ENCODE measurements at regions not wholly inside any gene's neighbourhood (a gene's known extent, or its start where the extent isn't known, plus 50 kb on each side); places are given as distances from the start of the nearest gene placed in this dataset.

DNA sequence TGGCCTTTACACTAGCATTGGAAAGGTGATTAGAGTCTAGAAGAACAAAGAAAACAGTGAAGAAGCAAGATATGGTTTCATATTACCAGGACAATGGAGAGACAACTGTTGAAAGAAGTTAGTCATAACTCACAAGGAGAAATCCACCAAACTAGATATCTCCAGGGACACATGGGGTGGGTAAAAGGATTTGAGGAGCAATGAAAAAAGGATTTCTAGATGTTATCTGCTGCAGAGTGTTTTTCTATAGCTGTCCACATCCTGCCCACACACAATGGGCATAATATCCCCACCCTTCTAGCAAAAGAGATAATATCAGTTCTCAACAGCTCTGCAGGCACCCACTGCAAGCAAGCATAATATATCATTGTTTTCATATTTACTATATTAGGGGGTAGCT is 303.1 kb downstream of the HAO1 start:
- Histone ChIP-seq H3K36me3 (ENCODE audit: control insufficient read depth, insufficient read depth, low read length) (no peaks in the 10 kb centered on the region), H3K27ac (ENCODE audit: low read depth, low read length) (no peak overlapping the region), H3K9me3 (ENCODE audit: control insufficient read depth, low read length) (no peaks in the 10 kb centered on the region), H3K4me3 (ENCODE audit: low read length) (no peak overlapping the region), H3K27me3 (ENCODE audit: control insufficient read depth, insufficient read depth, low read length, poor library complexity, severe bottlenecking) (no peaks in the 10 kb centered on the region), H3K4me1 (ENCODE audit: control insufficient read depth, insufficient read depth, low read length) (peaks cover 2% of the 10 kb centered on the region), H3K9ac (ENCODE audit: extremely low read depth, low read length, poor library complexity, severe bottlenecking) (no peak overlapping the region)
- H3K27me3 Mint-ChIP-seq (ENCODE audit: insufficient read depth), result no peaks in the 10 kb centered on the region
- H3K4me1 Mint-ChIP-seq, result peaks cover 7% of the 10 kb centered on the region
- DNase-seq, result no peak
- H3K27ac Mint-ChIP-seq, result no peak overlapping the region
- no peaks in the 10 kb centered on the region for H3K36me3 Mint-ChIP-seq (ENCODE audit: low read depth)
- no peak overlapping the region for H3K4me3 Mint-ChIP-seq
- TF ChIP-seq, protein P1, sequence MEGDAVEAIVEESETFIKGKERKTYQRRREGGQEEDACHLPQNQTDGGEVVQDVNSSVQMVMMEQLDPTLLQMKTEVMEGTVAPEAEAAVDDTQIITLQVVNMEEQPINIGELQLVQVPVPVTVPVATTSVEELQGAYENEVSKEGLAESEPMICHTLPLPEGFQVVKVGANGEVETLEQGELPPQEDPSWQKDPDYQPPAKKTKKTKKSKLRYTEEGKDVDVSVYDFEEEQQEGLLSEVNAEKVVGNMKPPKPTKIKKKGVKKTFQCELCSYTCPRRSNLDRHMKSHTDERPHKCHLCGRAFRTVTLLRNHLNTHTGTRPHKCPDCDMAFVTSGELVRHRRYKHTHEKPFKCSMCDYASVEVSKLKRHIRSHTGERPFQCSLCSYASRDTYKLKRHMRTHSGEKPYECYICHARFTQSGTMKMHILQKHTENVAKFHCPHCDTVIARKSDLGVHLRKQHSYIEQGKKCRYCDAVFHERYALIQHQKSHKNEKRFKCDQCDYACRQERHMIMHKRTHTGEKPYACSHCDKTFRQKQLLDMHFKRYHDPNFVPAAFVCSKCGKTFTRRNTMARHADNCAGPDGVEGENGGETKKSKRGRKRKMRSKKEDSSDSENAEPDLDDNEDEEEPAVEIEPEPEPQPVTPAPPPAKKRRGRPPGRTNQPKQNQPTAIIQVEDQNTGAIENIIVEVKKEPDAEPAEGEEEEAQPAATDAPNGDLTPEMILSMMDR (conservative IDR thresholded peaks at IDR 0.05), result no peak
- H3K9me3 Mint-ChIP-seq, result no peaks in the 10 kb centered on the region

DNA sequence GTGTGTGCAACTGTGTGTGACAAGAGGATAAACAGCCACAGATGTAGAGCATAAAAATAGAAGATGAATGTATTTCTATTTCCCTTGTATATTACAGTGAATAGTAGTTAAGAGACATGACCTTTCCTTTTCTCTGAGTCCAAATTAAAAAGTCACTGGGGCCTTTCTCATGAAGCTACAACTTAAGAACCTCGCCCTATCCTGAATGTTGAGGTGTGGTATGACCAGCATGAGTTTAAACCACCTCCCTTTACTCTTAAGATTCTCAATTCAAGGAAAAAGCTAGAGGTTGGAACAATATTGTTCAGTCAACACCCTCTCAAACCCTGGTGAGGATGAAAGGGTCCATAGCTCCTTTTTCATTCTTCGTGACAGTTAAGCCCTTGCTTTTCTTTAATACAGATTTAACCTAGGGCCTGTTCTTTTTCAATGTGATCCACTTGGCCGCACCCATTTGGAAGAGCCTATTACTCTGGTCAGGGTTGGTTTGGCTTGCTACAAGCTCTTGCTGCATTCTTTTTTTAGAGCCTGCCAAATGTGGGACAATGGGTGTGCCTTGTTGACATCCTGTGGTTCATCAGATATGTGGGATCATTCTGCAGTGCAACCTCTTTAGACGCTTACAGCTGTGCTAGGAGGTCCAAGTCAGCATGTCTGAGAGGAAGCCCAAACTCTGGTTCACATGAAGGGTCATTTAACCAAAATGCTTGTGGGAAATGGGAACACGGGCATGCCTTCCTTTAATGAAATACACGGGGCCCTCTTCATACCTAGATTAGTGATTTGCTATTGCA is 290.0 kb downstream of the HAO1 start:
- Histone ChIP-seq H3K27me3 (ENCODE audit: control insufficient read depth, insufficient read depth, low read length, poor library complexity, severe bottlenecking) (no peaks in the 10 kb centered on the region), H3K36me3 (ENCODE audit: control insufficient read depth, insufficient read depth, low read length) (no peaks in the 10 kb centered on the region), H3K27ac (ENCODE audit: low read depth, low read length) (no peak overlapping the region), H3K9ac (ENCODE audit: extremely low read depth, low read length, poor library complexity, severe bottlenecking) (no peak overlapping the region), H3K4me1 (ENCODE audit: control insufficient read depth, insufficient read depth, low read length) (no peaks in the 10 kb centered on the region), H3K9me3 (ENCODE audit: control insufficient read depth, low read length) (no peaks in the 10 kb centered on the region), H3K4me3 (ENCODE audit: low read length) (no peak overlapping the region)
- no peaks in the 10 kb centered on the region for H3K27me3 Mint-ChIP-seq (ENCODE audit: insufficient read depth)
- H3K9me3 Mint-ChIP-seq, result no peaks in the 10 kb centered on the region
- H3K36me3 Mint-ChIP-seq (ENCODE audit: low read depth), result no peaks in the 10 kb centered on the region
- H3K4me3 Mint-ChIP-seq, result no peak overlapping the region
- no peak overlapping the region for H3K27ac Mint-ChIP-seq
- 94 to 97% methylated on average over 3 to 6 of the region's 6 CpGs for WGBS, 2 experiments (ENCODE audit: insufficient coverage in 1 of 2, insufficient read length in 1 of 2)
- no peaks in the 10 kb centered on the region for H3K4me1 Mint-ChIP-seq
- DNase-seq, result no peak
- TF ChIP-seq, protein P1 (conservative IDR thresholded peaks at IDR 0.05), result no peak

DNA sequence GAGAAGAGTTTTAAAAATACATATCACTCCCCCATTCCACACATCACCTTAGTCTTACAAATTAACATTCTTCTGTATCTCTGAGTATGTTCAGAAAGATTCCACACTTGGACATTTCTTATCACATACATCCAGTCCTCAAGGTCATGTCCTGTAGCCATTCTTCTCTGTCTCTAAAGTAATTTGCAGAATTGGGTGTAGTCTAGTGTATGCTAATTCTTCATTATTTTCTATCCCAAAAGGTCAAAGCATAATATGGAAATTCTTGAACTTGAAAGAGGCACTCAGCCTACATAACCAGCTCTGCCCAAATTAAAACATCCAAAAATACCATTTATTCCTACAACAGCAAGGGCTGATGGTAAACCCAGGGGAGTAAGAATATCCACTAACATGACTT is 286.0 kb downstream of the HAO1 start:
- H3K9ac ChIP-seq (ENCODE audit: extremely low read depth, low read length, poor library complexity, severe bottlenecking), result no peak overlapping the region
- TF ChIP-seq, protein P1 (conservative IDR thresholded peaks at IDR 0.05), result no peak
- Mint-ChIP-seq H3K27ac (no peak overlapping the region), H3K36me3 (ENCODE audit: low read depth) (no peaks in the 10 kb centered on the region), H3K9me3 (no peaks in the 10 kb centered on the region), H3K4me3 (no peak overlapping the region), H3K4me1 (no peaks in the 10 kb centered on the region), H3K27me3 (ENCODE audit: insufficient read depth) (no peaks in the 10 kb centered on the region)
- no peak overlapping the region for H3K4me3 ChIP-seq (ENCODE audit: low read length)
- H3K9me3 ChIP-seq (ENCODE audit: control insufficient read depth, low read length), result no peaks in the 10 kb centered on the region
- no peak overlapping the region for H3K27ac ChIP-seq (ENCODE audit: low read depth, low read length)
- H3K27me3 ChIP-seq (ENCODE audit: control insufficient read depth, insufficient read depth, low read length, poor library complexity, severe bottlenecking), result no peaks in the 10 kb centered on the region
- no peak for DNase-seq
- no peaks in the 10 kb centered on the region for H3K36me3 ChIP-seq (ENCODE audit: control insufficient read depth, insufficient read depth, low read length)
- no peaks in the 10 kb centered on the region for H3K4me1 ChIP-seq (ENCODE audit: control insufficient read depth, insufficient read depth, low read length)

Measured in endodermal cell (in vitro differentiated cells).